Common myeloid progenitor, CD34-positive (primary cell): ENCODE measurements at regions not wholly inside any gene's neighbourhood (a gene's known extent, or its start where the extent isn't known, plus 50 kb on each side); places are given as distances from the start of the nearest gene placed in this dataset.

ENCODE experiments used
- CTCF ChIA-PET: fragments of 350-600 bp; sonication (Branson Sonifier 250); formaldehyde crosslinking; loops from one replicate; lab custom pipeline; 2021; ENCODE audit warnings: antibody characterized with exemption; lab: Charles Lee
- POLR2A ChIA-PET: fragments of 350-600 bp; sonication (Branson Sonifier 250); formaldehyde crosslinking; loops from one replicate; lab custom pipeline; 2021; ENCODE audit warnings: antibody characterized with exemption; lab: Charles Lee
- DNase-seq, 3 donors: peaks; one replicate each; pipeline versions ENCODE4 v3.0.0 to v3.0.0-alpha.2; 2013
- H3K27ac ChIP-seq, 2 experiments: 1 replicate in 1 of 2; 2 replicates in 1 of 2; pipeline ENCODE4 v1.7.0; 2013; ENCODE audit warnings: inconsistent platforms in 2 of 2, low read length in 2 of 2, mild to moderate bottlenecking in 2 of 2, low read depth in 1 of 2, moderate library complexity in 1 of 2; ENCODE audit not compliant: severe bottlenecking in 2 of 2, insufficient read depth in 1 of 2, poor library complexity in 1 of 2
- H3K27me3 ChIP-seq, 5 experiments: replicated peaks in 2 of 5; 1 replicate in 3 of 5; 2 replicates in 2 of 5; pipeline versions ENCODE4 v1.6.1 to v1.7.0; 2013; ENCODE audit warnings: low read length in 4 of 5, mild to moderate bottlenecking in 2 of 5, moderate library complexity in 2 of 5, inconsistent platforms in 1 of 5; ENCODE audit not compliant: insufficient read depth in 5 of 5, control insufficient read depth in 4 of 5
- H3K36me3 ChIP-seq, 4 experiments: 1 replicate in 2 of 4; 2 replicates in 2 of 4; pipeline versions ENCODE4 v1.6.1 to v1.7.0; 2013; ENCODE audit warnings: low read length in 3 of 4, control low read depth in 1 of 4, mild to moderate bottlenecking in 1 of 4; ENCODE audit not compliant: control insufficient read depth in 4 of 4, insufficient read depth in 4 of 4
- H3K4me1 ChIP-seq, 4 experiments: 1 replicate in 3 of 4; 2 replicates in 1 of 4; pipeline versions ENCODE4 v1.6.1 to v1.7.1; 2013; ENCODE audit warnings: low read length in 3 of 4, mild to moderate bottlenecking in 3 of 4, control low read depth in 1 of 4, inconsistent platforms in 1 of 4, moderate library complexity in 1 of 4; ENCODE audit not compliant: control insufficient read depth in 4 of 4, insufficient read depth in 4 of 4; ENCODE audit errors: control extremely low read depth in 1 of 4
- H3K4me3 ChIP-seq, 7 experiments: 1 replicate in 4 of 7; 2 replicates in 3 of 7; pipeline versions ENCODE4 v1.5.1 to v1.7.0; 2013; ENCODE audit warnings: mild to moderate bottlenecking in 7 of 7, low read length in 6 of 7, moderate library complexity in 6 of 7, inconsistent platforms in 2 of 7, low read depth in 2 of 7, control low read depth in 1 of 7; ENCODE audit not compliant: insufficient read depth in 4 of 7, control insufficient read depth in 1 of 7; ENCODE audit errors: extremely low read depth in 1 of 7
- H3K9me3 ChIP-seq, 5 experiments: 1 replicate in 4 of 5; 2 replicates in 1 of 5; pipeline versions ENCODE4 v1.6.1 to v1.7.1; 2013; ENCODE audit warnings: low read length in 4 of 5, mild to moderate bottlenecking in 2 of 5, inconsistent platforms in 1 of 5, low read depth in 1 of 5, moderate library complexity in 1 of 5; ENCODE audit not compliant: control insufficient read depth in 4 of 5, insufficient read depth in 2 of 5; ENCODE audit errors: control extremely low read depth in 1 of 5
- WGBS: methylation state at CpG from one replicate; pipeline ENCODE4 v1.1.5; 2013; ENCODE audit not compliant: insufficient coverage; 5-methylcytosine and 5-hydroxymethylcytosine counted together

DNA sequence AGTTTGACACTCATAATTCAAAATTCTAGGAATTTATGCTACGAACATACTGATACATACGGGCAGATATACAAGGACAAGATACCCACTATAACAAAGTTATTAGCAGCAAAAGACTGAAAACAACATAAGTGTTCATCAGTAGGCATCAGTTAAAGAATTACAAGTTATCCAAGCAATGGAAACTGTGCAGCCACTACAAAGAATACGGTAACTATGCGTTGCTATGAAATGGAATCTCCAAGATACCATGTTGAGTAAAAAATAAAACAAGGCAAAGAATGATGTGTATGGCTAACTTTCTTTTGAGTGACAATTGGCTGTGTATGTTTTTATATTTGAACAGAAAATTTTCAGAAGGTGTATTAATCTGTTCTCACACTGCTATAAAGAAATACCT lies 151.7 kb downstream of the ADAMTS15 start:
- WGBS, result 100% methylated on average over 1 of the region's 4 CpGs
- Histone ChIP-seq H3K27ac (no peak overlapping the region), H3K9me3 (peaks cover 0 to 3% (median 0%) of the 10 kb centered on the region in 5 experiments), H3K4me3 (no peak overlapping the region), H3K27me3 (no peaks in the 10 kb centered on the region), H3K4me1 (no peaks in the 10 kb centered on the region), H3K36me3 (no peaks in the 10 kb centered on the region)
- no peak for DNase-seq
- CTCF ChIA-PET, result no interaction called here
- POLR2A ChIA-PET, result no interaction called here

DNA sequence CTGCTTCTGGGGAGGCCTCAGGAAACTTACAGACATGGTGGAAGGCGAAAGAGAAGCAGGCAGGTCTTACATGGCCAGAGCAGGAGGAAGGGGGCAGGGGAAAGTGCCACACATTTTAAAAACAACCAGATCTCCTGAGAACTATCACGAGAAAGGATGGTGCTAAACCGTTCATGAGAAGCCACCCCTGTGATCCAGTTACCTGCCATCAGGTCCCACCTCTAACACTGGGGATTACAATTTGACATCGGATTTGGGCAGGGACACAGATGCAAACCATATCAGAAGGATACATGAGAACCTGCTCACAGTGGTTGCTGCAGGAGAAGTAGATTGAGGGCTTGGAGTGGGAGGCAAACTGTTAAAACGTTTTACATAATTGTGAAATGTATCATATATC lies 152.2 kb downstream of the ADAMTS15 start:
- POLR2A ChIA-PET, result no interaction called here
- WGBS, result 93% methylated on average over 3 of the region's 5 CpGs
- Histone ChIP-seq H3K9me3 (peaks cover 0 to 3% (median 0%) of the 10 kb centered on the region in 5 experiments), H3K36me3 (no peaks in the 10 kb centered on the region), H3K27me3 (no peaks in the 10 kb centered on the region), H3K27ac (no peak overlapping the region), H3K4me3 (no peak overlapping the region), H3K4me1 (no peaks in the 10 kb centered on the region)
- no peak for DNase-seq
- CTCF ChIA-PET, result no interaction called here

DNA sequence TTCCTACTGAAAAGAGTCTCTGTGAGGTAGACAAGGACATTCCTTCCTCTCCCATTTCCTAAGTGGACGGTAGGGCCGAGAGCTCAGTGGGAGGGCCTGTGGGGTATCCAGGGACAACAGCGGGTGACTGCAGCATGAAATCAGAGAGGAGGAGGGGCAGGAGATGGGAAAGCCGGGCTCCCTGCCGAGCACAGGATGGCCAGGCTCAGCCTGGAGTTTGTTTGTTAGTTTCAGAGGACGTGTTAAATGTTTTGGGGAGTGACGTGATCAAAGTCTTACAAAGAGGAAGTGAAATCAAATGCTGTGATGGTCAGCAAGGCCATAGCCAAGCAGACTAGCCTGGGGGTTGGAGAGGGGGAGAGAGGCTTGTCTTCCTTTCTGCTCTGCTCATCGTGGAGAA lies 152.7 kb downstream of the ADAMTS15 start:
- POLR2A ChIA-PET, result no interaction called here
- Histone ChIP-seq H3K4me1 (no peaks in the 10 kb centered on the region), H3K27ac (no peak overlapping the region), H3K9me3 (peaks cover 0 to 3% (median 0%) of the 10 kb centered on the region in 5 experiments), H3K4me3 (no peak overlapping the region), H3K36me3 (no peaks in the 10 kb centered on the region), H3K27me3 (no peaks in the 10 kb centered on the region)
- CTCF ChIA-PET, result no interaction called here
- DNase-seq, result no peak
- 69% methylated on average over 4 of the region's 8 CpGs for WGBS

DNA sequence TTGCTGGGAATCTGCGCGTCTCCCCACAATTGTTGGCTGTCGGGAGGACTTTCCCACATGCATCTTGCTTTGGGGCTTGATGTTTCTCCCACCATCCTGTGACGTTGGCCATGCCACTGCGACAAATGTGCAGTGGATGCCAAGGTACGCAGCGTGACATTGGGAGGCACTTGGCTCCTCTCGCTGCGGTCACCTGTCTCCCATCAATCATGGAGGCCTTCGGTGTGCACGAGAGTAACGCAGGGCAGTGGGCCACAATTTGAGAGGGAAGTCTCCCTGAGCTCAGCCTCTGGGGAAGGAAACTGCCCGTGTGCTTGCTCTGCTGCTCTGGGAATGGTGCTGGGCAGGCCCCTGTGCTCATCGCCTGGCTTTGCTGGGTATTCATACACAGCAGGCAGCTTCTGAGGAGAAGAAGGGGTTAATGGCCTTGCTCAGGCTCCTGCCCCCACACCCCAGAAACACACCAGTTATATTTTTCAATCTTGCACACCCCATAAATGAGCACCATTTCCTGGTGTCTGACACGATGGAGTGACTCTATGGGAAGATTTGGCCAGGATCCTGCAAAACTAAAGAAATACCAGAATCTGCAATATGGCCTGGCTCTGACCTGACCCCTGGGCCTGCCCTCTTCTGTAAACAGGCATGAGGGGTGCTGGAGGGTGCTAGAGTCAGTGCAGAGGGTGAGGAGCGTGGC lies 153.5 kb downstream of the ADAMTS15 start:
- DNase-seq, result no peak
- no peak overlapping the region for H3K4me3 ChIP-seq
- WGBS, result 96% methylated on average over 15 of the region's 16 CpGs
- no peaks in the 10 kb centered on the region for H3K27me3 ChIP-seq
- peaks cover 0 to 3% (median 0%) of the 10 kb centered on the region in 5 experiments for H3K9me3 ChIP-seq
- no peak overlapping the region for H3K27ac ChIP-seq
- no peaks in the 10 kb centered on the region for H3K36me3 ChIP-seq
- H3K4me1 ChIP-seq, result no peaks in the 10 kb centered on the region
- POLR2A ChIA-PET, result no interaction called here
- CTCF ChIA-PET, result no interaction called here

DNA sequence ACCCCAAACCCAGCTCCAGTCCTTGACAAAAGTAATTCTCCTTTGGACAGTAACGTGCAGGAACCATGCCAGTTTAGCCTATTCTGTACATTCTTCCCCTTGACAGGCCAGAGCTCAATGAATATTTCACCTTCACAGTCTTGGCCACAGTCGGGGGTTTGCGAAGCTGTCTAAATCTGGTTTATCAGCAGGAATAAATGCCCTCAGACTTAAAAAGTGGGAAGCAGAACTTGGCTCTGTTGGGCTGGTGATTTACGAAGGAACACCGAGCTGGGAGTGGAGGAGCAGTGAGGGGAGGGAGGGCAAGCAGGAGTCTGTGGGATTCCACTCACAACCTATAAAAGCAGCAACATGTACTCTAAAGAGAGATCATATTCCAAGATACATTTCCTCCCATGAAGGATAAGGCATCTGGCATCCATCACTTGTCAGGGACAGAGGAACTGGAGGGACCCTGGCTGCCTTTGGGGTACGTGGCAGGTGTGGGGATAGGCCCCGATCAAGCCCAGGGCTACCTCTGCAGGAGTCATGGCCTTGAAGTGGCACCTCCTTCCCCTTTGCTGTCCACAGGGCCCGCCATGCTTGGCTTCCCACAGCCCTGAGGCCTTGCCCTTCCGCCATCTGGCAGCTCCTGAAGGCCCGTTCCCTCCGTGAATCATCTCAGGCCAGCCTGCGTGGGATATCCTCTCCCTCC lies 154.3 kb downstream of the ADAMTS15 start:
- ChIA-PET POLR2A (no interaction called here), CTCF (interaction anchor here (0.9 kb wide), 1 partner anchor 22 kb away, joined by 3 read pairs; no protein-coding TSS in a partner anchor)
- Histone ChIP-seq H3K9me3 (peaks cover 0 to 3% (median 0%) of the 10 kb centered on the region in 5 experiments), H3K4me3 (no peak overlapping the region), H3K36me3 (no peaks in the 10 kb centered on the region), H3K4me1 (no peaks in the 10 kb centered on the region), H3K27ac (no peak overlapping the region), H3K27me3 (no peaks in the 10 kb centered on the region)
- DNase-seq, result no peak
- 94% methylated on average over 9 of the region's 12 CpGs for WGBS

DNA sequence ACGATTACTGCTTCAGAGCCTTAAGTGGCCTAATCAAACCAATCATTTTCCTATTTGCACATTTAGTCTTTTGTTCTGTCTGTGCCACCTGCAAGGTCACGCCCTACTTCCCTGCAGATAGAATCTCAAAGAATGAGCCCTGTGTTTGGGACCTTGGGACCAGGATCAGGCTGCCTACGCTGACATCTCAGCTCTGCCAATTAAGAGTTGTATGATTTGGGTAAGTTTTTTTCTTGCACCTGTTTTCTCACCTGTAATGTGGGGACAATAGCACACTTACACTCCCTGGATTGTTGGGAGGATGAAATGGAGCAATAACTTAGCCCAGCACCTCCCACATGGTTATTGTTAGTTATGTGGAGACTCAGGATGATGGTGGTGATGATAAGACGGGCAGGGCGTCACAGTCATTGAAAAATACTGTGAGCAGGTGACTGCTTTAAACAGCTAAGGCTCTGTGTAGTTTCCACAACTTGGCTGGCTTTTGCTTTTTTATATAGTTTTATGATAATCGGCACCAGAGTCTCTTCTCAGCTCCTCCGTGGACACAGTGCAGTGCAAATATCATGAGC lies 155.0 kb downstream of the ADAMTS15 start:
- H3K4me3 ChIP-seq, result no peak overlapping the region
- no peaks in the 10 kb centered on the region for H3K36me3 ChIP-seq
- no peaks in the 10 kb centered on the region for H3K4me1 ChIP-seq
- ChIA-PET POLR2A (no interaction called here), CTCF (interaction anchor here (0.9 kb wide), 1 partner anchor 22 kb away, joined by 3 read pairs; no protein-coding TSS in a partner anchor)
- WGBS, result 96% methylated on average over 3 of the region's 7 CpGs
- no peaks in the 10 kb centered on the region for H3K27me3 ChIP-seq
- peaks cover 0 to 3% (median 0%) of the 10 kb centered on the region in 5 experiments for H3K9me3 ChIP-seq
- DNase-seq, result no peak
- no peak overlapping the region for H3K27ac ChIP-seq

DNA sequence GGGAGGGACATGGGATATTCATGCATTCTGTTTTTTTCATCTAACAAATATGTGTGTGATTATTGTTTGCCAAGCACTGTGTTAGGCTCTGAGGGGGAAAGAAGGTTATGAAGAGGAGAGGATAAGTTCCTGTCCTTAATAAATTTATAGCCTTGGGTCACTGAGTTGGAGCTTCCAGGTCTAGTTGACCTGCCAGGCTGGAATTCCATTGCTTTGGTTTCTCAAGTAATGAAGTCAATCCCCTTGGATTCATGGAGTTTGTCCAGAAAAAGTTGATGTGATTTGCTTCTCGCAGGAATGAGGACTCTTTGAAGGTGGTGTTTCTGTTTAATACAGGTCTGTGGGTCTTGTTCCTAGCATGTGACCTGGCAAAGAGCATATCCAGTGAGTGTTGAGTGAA lies 156.2 kb downstream of the ADAMTS15 start:
- H3K4me1 ChIP-seq, result no peaks in the 10 kb centered on the region
- 100% methylated on average over 1 of the region's 1 CpG for whole genome bisulfite sequencing
- DNase-seq, result no peak
- ChIA-PET POLR2A (no interaction called here), CTCF (no interaction called here)
- H3K4me3 ChIP-seq, result no peak overlapping the region
- peaks cover 0 to 3% (median 0%) of the 10 kb centered on the region in 5 experiments for H3K9me3 ChIP-seq
- no peak overlapping the region for H3K27ac ChIP-seq
- no peaks in the 10 kb centered on the region for H3K36me3 ChIP-seq
- H3K27me3 ChIP-seq, result no peaks in the 10 kb centered on the region
